Activated CD8-positive, alpha-beta memory T cell treated with anti-CD3 and anti-CD28 coated beads, Interleukin-2, amount 10 ng/mL, durations not matched to agents 7 days and 5 days (primary cell): ENCODE measurements at regions not wholly inside any gene's neighbourhood (a gene's known extent, or its start where the extent isn't known, plus 50 kb on each side); places are given as distances from the start of the nearest gene placed in this dataset.

ENCODE experiments used
- ATAC-seq: fragments of 150-1000 bp; cut with Tn5 transposase; one replicate; pipeline ENCODE4 v1.10.0; 2021; ENCODE audit warnings: moderate library complexity
- CTCF ChIA-PET: fragments of 350-600 bp; sonication (Branson Sonifier 250); formaldehyde crosslinking; loops from one replicate; lab custom pipeline; 2021; ENCODE audit warnings: antibody characterized with exemption; lab: Charles Lee
- DNase-seq: peaks from one replicate; pipeline ENCODE4 v3.0.0-alpha.2; 2020
- H3K27ac Mint-ChIP-seq: one replicate; pipeline ENCODE4 v1.8.0; 2021; ENCODE audit warnings: mild to moderate bottlenecking, mixed read lengths
- H3K27me3 Mint-ChIP-seq: one replicate; pipeline ENCODE4 v1.8.0; 2021; ENCODE audit warnings: mixed read lengths
- H3K36me3 Mint-ChIP-seq: one replicate; pipeline ENCODE4 v1.8.0; 2021; ENCODE audit warnings: mild to moderate bottlenecking, mixed read lengths
- H3K4me1 Mint-ChIP-seq: one replicate; pipeline ENCODE4 v1.8.0; 2021; ENCODE audit warnings: mixed read lengths
- H3K4me3 Mint-ChIP-seq: one replicate; pipeline ENCODE4 v1.8.0; 2021; ENCODE audit warnings: mild to moderate bottlenecking, moderate library complexity, mixed read lengths
- H3K9me3 Mint-ChIP-seq: one replicate; pipeline ENCODE4 v1.8.0; 2022; ENCODE audit warnings: low read depth, mixed read lengths

- no peaks in the 10 kb centered on the region for H3K36me3 Mint-ChIP-seq
- no peaks in the 10 kb centered on the region for H3K27me3 Mint-ChIP-seq
- ATAC-seq (no peak), DNase-seq (no peak)
- H3K4me1 Mint-ChIP-seq, result no peaks in the 10 kb centered on the region
- no peak overlapping the region for H3K27ac Mint-ChIP-seq
- H3K9me3 Mint-ChIP-seq, result no peaks in the 10 kb centered on the region
- H3K4me3 Mint-ChIP-seq, result no peak overlapping the region
- CTCF ChIA-PET, result no interaction called here
These were observed 290.5 kb upstream of the TEX13C start for GRCh38 chrX:125029131-125029530.
